Astrocyte (in vitro differentiated cells and primary cell): ENCODE measurements at regions not wholly inside any gene's neighbourhood (a gene's known extent, or its start where the extent isn't known, plus 50 kb on each side); places are given as distances from the start of the nearest gene placed in this dataset.

ENCODE experiments used
- EZH2 ChIP-seq: IDR thresholded peaks from 2 replicates; pipeline ENCODE4 v1.6.1; 2012; ENCODE audit warnings: mild to moderate bottlenecking, low read length, inconsistent platforms; ENCODE audit not compliant: insufficient read depth
- TF ChIP-seq, protein P1 (sequence below): IDR thresholded peaks from 2 replicates; pipeline ENCODE4 v1.5.1; 2011; ENCODE audit warnings: low read depth, mild to moderate bottlenecking, inconsistent platforms, low read length, moderate library complexity; ENCODE audit not compliant: insufficient read depth

DNA sequence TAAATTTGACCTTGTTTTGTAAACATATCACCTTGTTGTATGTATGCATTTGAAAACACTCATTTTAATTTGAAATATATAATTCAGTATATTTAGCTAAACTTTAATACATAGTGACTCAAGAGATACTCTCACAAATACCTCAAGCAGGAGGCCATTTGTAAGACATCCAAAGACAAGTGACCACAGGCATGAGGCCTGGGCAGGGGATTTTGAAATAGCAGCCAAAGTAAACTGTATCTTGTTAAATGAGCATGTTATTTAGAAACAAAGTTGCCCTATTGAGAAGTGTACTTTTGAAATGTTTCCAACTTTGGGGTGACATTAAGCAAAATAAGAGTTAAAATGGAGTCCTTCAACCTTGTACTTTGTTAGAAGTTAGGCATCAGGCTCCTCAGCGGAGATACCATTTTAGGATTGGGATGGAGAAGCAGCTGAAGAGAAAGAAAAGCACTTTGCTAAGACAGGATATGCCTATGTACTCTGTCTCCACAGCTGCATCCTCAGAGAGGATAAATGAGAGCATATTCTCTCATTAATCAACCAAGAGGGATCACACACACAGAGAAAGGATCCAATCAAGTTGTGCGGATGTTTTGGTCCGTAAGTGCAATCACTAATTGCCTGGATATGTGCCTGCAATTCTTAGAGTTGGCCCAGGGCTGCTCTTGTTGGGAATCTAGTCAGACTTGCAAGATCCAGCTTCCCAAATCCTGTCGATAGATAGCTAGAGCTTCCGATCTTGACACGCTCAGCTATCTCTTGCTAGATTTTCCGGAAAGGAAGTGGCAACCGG, 157.5 kb upstream of the HAPLN1 start:
- TF ChIP-seq, protein P1, sequence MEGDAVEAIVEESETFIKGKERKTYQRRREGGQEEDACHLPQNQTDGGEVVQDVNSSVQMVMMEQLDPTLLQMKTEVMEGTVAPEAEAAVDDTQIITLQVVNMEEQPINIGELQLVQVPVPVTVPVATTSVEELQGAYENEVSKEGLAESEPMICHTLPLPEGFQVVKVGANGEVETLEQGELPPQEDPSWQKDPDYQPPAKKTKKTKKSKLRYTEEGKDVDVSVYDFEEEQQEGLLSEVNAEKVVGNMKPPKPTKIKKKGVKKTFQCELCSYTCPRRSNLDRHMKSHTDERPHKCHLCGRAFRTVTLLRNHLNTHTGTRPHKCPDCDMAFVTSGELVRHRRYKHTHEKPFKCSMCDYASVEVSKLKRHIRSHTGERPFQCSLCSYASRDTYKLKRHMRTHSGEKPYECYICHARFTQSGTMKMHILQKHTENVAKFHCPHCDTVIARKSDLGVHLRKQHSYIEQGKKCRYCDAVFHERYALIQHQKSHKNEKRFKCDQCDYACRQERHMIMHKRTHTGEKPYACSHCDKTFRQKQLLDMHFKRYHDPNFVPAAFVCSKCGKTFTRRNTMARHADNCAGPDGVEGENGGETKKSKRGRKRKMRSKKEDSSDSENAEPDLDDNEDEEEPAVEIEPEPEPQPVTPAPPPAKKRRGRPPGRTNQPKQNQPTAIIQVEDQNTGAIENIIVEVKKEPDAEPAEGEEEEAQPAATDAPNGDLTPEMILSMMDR: no peak
- TF ChIP-seq EZH2: no peak
